HAP-1 (cell line): ENCODE measurements at regions not wholly inside any gene's neighbourhood (a gene's known extent, or its start where the extent isn't known, plus 50 kb on each side); places are given as distances from the start of the nearest gene placed in this dataset.

Experiments used
- DNase-seq, 2 experiments: peaks; one replicate each; pipeline ENCODE4 v3.0.0-alpha.2; 2016 to 2020; ENCODE audit warnings: low spot score in 2 of 2
- H3K27me3 ChIP-seq: fragments of 250-450 bp; sonication (Bioruptor Pico); 2 replicates; pipeline ENCODE4 v1.5.1; 2020; ENCODE audit warnings: low read depth, mild to moderate bottlenecking, moderate library complexity
- H3K36me3 ChIP-seq: fragments of 250-450 bp; sonication (Bioruptor Pico); replicated peaks from 2 replicates; pipeline ENCODE4 v1.5.1; 2020; ENCODE audit warnings: mild to moderate bottlenecking
- H3K4me1 ChIP-seq: fragments of 250-450 bp; sonication (Bioruptor Pico); 2 replicates; pipeline ENCODE4 v1.5.1; 2020; ENCODE audit warnings: mild to moderate bottlenecking
- H3K4me3 ChIP-seq: fragments of 250-450 bp; sonication (Bioruptor Pico); 2 replicates; pipeline ENCODE4 v1.5.1; 2020; ENCODE audit warnings: mild to moderate bottlenecking, moderate library complexity
- H3K9me3 ChIP-seq: fragments of 250-450 bp; sonication (Bioruptor Pico); 2 replicates; pipeline ENCODE4 v1.5.1; 2020; ENCODE audit warnings: mild to moderate bottlenecking, moderate library complexity
- in situ Hi-C: fragments of 300-500 bp; cut with MboI; formaldehyde crosslinking; loops from 3 replicates; pipeline ENCODE4 v1.14.3; 2020; ENCODE audit warnings: low sequenced_read_pairs, inconsistent platforms, mixed read lengths

DNA sequence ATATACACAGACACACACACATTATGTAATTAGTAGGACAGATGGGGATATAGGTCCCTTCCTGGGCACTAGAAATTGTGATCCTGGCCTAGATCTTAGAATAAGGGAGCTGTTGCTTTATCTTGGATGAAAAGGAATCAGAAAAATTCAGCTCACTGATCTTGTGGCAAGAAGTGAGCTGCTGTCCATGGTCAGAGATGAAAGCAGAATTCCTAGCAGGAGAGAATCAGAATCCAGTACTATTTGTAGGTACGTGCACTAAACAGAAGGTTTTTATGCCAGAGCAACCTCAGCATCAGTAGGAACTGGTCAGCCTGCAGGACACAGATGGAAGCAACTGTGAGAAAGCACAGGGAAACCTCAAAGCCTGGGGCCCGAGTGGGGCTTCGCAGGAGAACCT, 549.2 kb upstream of the POM121L12 start:
- in situ Hi-C loops = no loop called here
- H3K4me1 ChIP-seq = no peaks in the 10 kb centered on the region
- H3K9me3 ChIP-seq = no peaks in the 10 kb centered on the region
- H3K4me3 ChIP-seq = no peak overlapping the region
- no peak for DNase-seq
- no peaks in the 10 kb centered on the region for H3K36me3 ChIP-seq
- no peaks in the 10 kb centered on the region for H3K27me3 ChIP-seq

- DNase-seq = no peak
- in situ Hi-C loops = no loop called here
- Histone ChIP-seq H3K4me3 (no peak overlapping the region), H3K36me3 (no peaks in the 10 kb centered on the region), H3K9me3 (peaks cover 3% of the 10 kb centered on the region; the same call in 1 of the 2 replicates), H3K4me1 (peaks cover 10% of the 10 kb centered on the region), H3K27me3 (no peaks in the 10 kb centered on the region)
Measured at GRCh38 chr7:52482076-52482475, 553.4 kb upstream of the POM121L12 start.

- in situ Hi-C loops = no loop called here
- Histone ChIP-seq H3K4me1 (peaks cover 10% of the 10 kb centered on the region), H3K4me3 (no peak overlapping the region), H3K36me3 (no peaks in the 10 kb centered on the region), H3K27me3 (no peaks in the 10 kb centered on the region), H3K9me3 (peaks cover 3% of the 10 kb centered on the region; the same call in 1 of the 2 replicates)
- no peak for DNase-seq
Measured at GRCh38 chr7:52481571-52481970, 553.9 kb upstream of the POM121L12 start.

DNA sequence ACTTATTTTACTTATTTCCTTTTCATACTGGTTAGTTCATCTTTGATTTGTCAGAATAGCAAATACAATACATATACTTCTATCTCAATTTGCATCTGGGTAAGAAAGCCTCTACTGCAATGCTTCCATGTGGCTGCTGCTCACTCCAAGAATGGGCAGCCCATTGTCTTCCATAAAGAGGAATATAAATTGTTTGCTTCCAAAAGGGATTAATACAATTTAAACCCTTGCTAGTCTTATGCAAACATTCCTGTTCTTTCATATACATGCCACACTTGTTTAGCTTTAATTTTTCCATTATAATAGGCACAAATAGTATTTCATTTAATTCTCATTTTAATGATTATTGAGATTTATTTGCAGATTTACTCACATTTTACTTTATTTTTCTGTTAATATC, 555.4 kb upstream of the POM121L12 start:
- peaks cover 3% of the 10 kb centered on the region; the same call in 1 of the 2 replicates for H3K9me3 ChIP-seq
- H3K4me1 ChIP-seq = peaks cover 10% of the 10 kb centered on the region
- in situ Hi-C loops = no loop called here
- H3K36me3 ChIP-seq = no peaks in the 10 kb centered on the region
- DNase-seq = peak; percentile 48 to 85
- H3K4me3 ChIP-seq = no peak overlapping the region
- no peaks in the 10 kb centered on the region for H3K27me3 ChIP-seq

- no peak for DNase-seq
- Histone ChIP-seq H3K9me3 (no peaks in the 10 kb centered on the region), H3K27me3 (no peaks in the 10 kb centered on the region), H3K4me1 (peaks cover 6% of the 10 kb centered on the region), H3K4me3 (no peak overlapping the region), H3K36me3 (no peaks in the 10 kb centered on the region)
- in situ Hi-C loops = no loop called here
Measured at GRCh38 chr7:52475001-52475582, 560.3 kb upstream of the POM121L12 start.

DNA sequence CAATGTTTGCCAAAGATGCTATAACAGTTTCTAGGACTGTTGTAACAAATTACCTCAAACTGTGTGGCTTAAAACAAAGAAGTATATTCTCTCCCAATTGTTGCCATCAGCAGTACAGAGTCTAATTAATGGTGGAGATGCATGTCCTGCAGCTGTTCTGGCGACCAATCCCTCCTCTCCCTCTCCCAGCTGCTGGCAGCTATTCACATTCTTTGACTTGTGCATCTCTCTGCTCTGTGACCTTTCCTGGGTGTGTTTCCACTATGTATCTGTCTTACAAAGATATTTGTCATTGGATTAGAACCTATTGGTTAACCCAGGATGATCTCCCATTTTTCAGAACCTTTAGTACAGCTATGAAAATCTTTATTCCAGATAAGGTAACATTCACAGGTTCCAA, 561.7 kb upstream of the POM121L12 start:
- Histone ChIP-seq H3K4me3 (no peak overlapping the region), H3K27me3 (no peaks in the 10 kb centered on the region), H3K9me3 (no peaks in the 10 kb centered on the region), H3K4me1 (no peaks in the 10 kb centered on the region), H3K36me3 (no peaks in the 10 kb centered on the region)
- in situ Hi-C loops = no loop called here
- DNase-seq = no peak

GRCh38 chr7:52472006-52472620, 563.3 kb upstream of the POM121L12 start:
- DNase-seq = no peak
- no peaks in the 10 kb centered on the region for H3K9me3 ChIP-seq
- in situ Hi-C loops = no loop called here
- H3K27me3 ChIP-seq = no peaks in the 10 kb centered on the region
- no peak overlapping the region for H3K4me3 ChIP-seq
- H3K4me1 ChIP-seq = no peaks in the 10 kb centered on the region
- H3K36me3 ChIP-seq = no peaks in the 10 kb centered on the region

- H3K9me3 ChIP-seq = no peaks in the 10 kb centered on the region
- H3K4me1 ChIP-seq = no peaks in the 10 kb centered on the region
- in situ Hi-C loops = no loop called here
- DNase-seq = no peak
- no peaks in the 10 kb centered on the region for H3K36me3 ChIP-seq
- no peaks in the 10 kb centered on the region for H3K27me3 ChIP-seq
- no peak overlapping the region for H3K4me3 ChIP-seq
Measured at GRCh38 chr7:52465216-52465615, 570.2 kb upstream of the POM121L12 start.

DNA sequence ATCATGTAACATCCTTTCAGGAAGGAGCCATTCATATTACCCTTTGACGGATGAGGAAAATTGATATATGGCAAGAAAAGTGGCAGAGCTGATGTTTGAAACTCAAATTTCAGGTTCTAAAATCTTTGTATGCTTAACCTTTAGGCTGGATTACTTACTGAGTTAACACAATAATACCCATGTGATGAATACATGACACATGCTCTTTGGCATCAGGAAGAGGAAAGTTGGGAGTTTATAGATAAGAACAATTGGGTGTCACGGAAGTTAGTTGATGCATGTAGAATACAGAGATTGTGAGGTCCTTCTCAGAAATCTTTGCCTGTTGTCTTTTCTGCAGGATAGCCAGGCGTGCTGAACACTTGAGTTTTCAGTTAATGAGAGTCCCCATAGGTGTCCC, 572.1 kb upstream of the POM121L12 start:
- in situ Hi-C loops = no loop called here
- no peaks in the 10 kb centered on the region for H3K27me3 ChIP-seq
- DNase-seq = no peak

GRCh38 chr7:52462474-52462873, 573.0 kb upstream of the POM121L12 start:
- no peak overlapping the region for H3K4me3 ChIP-seq
- H3K27me3 ChIP-seq = no peaks in the 10 kb centered on the region
- DNase-seq = no peak
- H3K4me1 ChIP-seq = no peaks in the 10 kb centered on the region
- H3K9me3 ChIP-seq = no peaks in the 10 kb centered on the region
- in situ Hi-C loops = no loop called here
- no peaks in the 10 kb centered on the region for H3K36me3 ChIP-seq

More for the DNA sequence above, 572.1 kb upstream of the POM121L12 start:
- Histone ChIP-seq H3K4me3 (no peak overlapping the region), H3K9me3 (no peaks in the 10 kb centered on the region), H3K36me3 (no peaks in the 10 kb centered on the region), H3K4me1 (no peaks in the 10 kb centered on the region)

DNA sequence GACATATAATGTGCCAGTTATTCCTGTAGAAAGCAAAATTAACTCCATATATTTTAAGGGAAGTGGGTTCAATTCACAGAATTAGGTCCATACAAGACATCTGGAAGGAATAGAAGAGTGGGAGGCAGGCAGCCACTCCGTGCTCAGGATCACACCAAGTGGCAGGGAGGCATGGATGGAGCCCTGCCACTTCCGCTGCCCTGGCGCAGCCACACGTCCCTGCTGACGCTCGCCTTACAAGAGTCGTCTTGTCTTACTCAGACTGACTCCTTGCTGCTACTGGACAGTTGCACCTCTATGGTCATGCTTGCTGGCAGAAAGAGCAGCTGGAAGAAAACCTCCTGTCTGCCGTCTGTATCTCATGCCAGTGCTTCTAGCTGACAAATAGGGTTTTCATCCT, 579.9 kb upstream of the POM121L12 start:
- in situ Hi-C loops = no loop called here
- Histone ChIP-seq H3K9me3 (no peaks in the 10 kb centered on the region), H3K4me1 (no peaks in the 10 kb centered on the region), H3K36me3 (no peaks in the 10 kb centered on the region), H3K4me3 (no peak overlapping the region), H3K27me3 (no peaks in the 10 kb centered on the region)
- DNase-seq = no peak

GRCh38 chr7:52450816-52451215, 584.6 kb upstream of the POM121L12 start:
- in situ Hi-C loops = no loop called here
- no peaks in the 10 kb centered on the region for H3K36me3 ChIP-seq
- no peaks in the 10 kb centered on the region for H3K4me1 ChIP-seq
- no peaks in the 10 kb centered on the region for H3K27me3 ChIP-seq
- no peaks in the 10 kb centered on the region for H3K9me3 ChIP-seq
- H3K4me3 ChIP-seq = no peak overlapping the region
- DNase-seq = no peak

- DNase-seq = no peak
- Histone ChIP-seq H3K4me1 (no peaks in the 10 kb centered on the region), H3K4me3 (no peak overlapping the region), H3K9me3 (peaks cover 4% of the 10 kb centered on the region; the same call in 1 of the 2 replicates), H3K27me3 (no peaks in the 10 kb centered on the region), H3K36me3 (no peaks in the 10 kb centered on the region)
- in situ Hi-C loops = no loop called here
Measured at GRCh38 chr7:52447581-52448180, 587.8 kb upstream of the POM121L12 start.

- no peak for DNase-seq
- H3K4me3 ChIP-seq = no peak overlapping the region
- H3K27me3 ChIP-seq = no peaks in the 10 kb centered on the region
- H3K4me1 ChIP-seq = no peaks in the 10 kb centered on the region
- H3K9me3 ChIP-seq = no peaks in the 10 kb centered on the region
- H3K36me3 ChIP-seq = no peaks in the 10 kb centered on the region
- in situ Hi-C loops = no loop called here
Measured at GRCh38 chr7:52436278-52436677, 599.2 kb upstream of the POM121L12 start.
